Adrenal gland (tissue), 9 donors: ENCODE measurements at regions not wholly inside any gene's neighbourhood (a gene's known extent, or its start where the extent isn't known, plus 50 kb on each side); places are given as distances from the start of the nearest gene placed in this dataset.

Experiments used
- DNase-seq, 7 donors: peaks; one replicate each; pipeline ENCODE4 v3.0.0-alpha.2; 2019 to 2020
- H3K27ac ChIP-seq, 5 donors: fragments of 200-600 bp; sonication (generic) in 4 of 5; 1 replicate in 3 of 5; 2 replicates in 2 of 5; pipeline versions ENCODE4 v1.5.1 to v1.8.0; 2016 to 2020; ENCODE audit warnings: mild to moderate bottlenecking in 1 of 5
- H3K27me3 ChIP-seq: fragments of 200-600 bp; 2 replicates; pipeline ENCODE4 v1.8.0; 2021
- H3K36me3 ChIP-seq, 2 donors: fragments of 200-600 bp; replicated peaks in 1 of 2; 1 replicate in 1 of 2; 2 replicates in 1 of 2; pipeline versions ENCODE4 v1.5.1 to v1.8.0; 2018 to 2022
- H3K4me1 ChIP-seq, 2 donors: fragments of 200-600 bp; replicated peaks in 1 of 2; 1 replicate in 1 of 2; 2 replicates in 1 of 2; pipeline versions ENCODE4 v1.5.1 to v1.8.0; 2018 to 2021
- H3K4me3 ChIP-seq, 4 donors: fragments of 200-600 bp; sonication (generic) in 3 of 4; one replicate each; pipeline ENCODE4 v1.5.1; 2016 to 2018
- H3K9me3 ChIP-seq, 3 donors: fragments of 200-600 bp; sonication (generic) in 1 of 3; replicated peaks in 1 of 3; 1 replicate in 2 of 3; 2 replicates in 1 of 3; pipeline versions ENCODE4 v1.5.1 to v1.8.0; 2016 to 2021
- POLR2A ChIP-seq, 2 donors: fragments of 450-650 bp; IDR thresholded peaks; one replicate each; pipeline ENCODE4 v1.6.1; 2017; ENCODE audit warnings: antibody characterized with exemption in 2 of 2, mild to moderate bottlenecking in 2 of 2, moderate library complexity in 1 of 2
- WGBS, 4 donors: extraction: QIAGEN DNeasy Blood & Tissue Kit in 2 of 4; methylation state at CpG; one replicate each; pipeline versions ENCODE4 v1.1.5 to v1.1.7; 2013 to 2017; 5-methylcytosine and 5-hydroxymethylcytosine counted together
- intact Hi-C, 2 donors: fragments of 100-400 bp; cut with DNase I; formaldehyde crosslinking; loops; one replicate each; pipeline versions ENCODE4 v1.14.1 to v1.15.0; 2022 to 2023
- TF ChIP-seq, protein P1 (sequence below), 6 experiments: fragments of 450-650 bp in 4 of 6; fragments of 200-600 bp in 2 of 6; sonication (generic) in 1 of 6; IDR thresholded peaks; 1 replicate in 5 of 6; 2 replicates in 1 of 6; pipeline versions ENCODE4 v1.5.1 to v1.8.0; 2016 to 2021; ENCODE audit warnings: antibody characterized with exemption in 6 of 6, mild to moderate bottlenecking in 2 of 6, moderate library complexity in 1 of 6
- donor health status: healthy with polysubstance abuse.
- donor health status: Bipolar disorder and iron deficiency.
- donor health status: DM: yes; HTN: yes; CAD: no.
- donor health status: DM: no; HTN: no; CAD: no.
- donor health status: DM: no; HTN: no; CAD: no.

DNA sequence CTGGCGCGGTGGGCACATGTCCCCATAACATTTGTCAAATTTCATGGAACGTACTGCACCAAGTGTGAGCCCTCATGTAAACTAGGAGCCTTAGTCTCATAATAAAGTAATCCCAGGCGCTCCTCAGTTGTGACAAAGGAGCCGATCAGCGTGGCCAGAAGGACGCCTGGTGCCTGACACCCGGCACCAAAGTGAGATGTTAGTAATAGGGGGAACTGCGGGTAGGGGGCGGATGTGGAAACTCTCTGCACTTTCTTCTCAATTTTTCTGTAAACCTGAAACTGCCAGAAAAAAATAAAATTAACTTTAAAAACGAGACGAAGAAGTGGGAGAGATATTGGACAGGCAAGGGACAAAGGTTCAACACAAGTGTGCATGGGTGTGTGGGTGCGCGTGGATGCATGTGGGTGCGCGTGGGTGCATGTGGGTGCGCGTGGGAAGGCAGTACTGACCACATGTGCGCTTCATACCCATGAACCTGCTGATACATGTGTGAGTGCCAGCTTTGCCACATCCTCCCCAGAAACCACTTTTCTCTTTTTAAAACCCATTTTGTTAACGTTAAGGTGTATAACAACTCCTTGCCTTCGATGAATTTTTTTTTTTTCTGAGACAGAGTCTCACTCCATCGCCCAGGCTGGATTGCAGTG, 55.4 kb upstream of the LINC01488 start:
- intact Hi-C loops = no loop called here
- DNase-seq = no peak
- H3K27ac ChIP-seq = no peak overlapping the region

DNA sequence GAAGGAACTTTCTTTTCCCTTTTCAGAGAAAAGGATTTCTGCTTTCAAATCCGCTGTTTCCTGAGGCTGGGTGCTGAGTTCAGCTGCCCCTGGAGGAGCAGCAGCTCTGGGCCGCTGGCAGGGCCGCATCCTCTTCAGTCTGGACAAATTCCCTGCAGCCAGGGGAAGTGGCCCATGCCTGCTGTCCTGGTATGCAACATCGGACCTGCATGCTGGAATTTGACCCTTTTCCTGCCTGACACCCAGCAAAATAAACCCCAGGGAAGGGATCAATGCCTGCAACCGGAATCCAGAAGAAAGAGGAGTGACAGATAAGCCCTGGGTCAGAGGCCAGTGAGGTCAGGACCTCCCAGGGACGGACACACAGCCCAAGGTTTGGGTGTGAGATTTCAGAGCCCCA, 54.1 kb upstream of the LINC01488 start:
- Histone ChIP-seq H3K4me1 (no peaks in the 10 kb centered on the region), H3K36me3 (no peaks in the 10 kb centered on the region), H3K27me3 (peaks cover 2% of the 10 kb centered on the region), H3K4me3 (no peak overlapping the region), H3K9me3 (no peaks in the 10 kb centered on the region), H3K27ac (no peak overlapping the region)
- DNase-seq = no peak
- 42 to 69% (median 57%) methylated on average over 6 of the region's 6 CpGs for WGBS, 4 donors
- intact Hi-C loops = no loop called here
- no peak for TF ChIP-seq POLR2A (IDR thresholded peaks at IDR 0.05)

More for the DNA sequence above, 55.4 kb upstream of the LINC01488 start:
- Histone ChIP-seq H3K36me3 (no peaks in the 10 kb centered on the region), H3K27me3 (peaks cover 2% of the 10 kb centered on the region), H3K9me3 (no peaks in the 10 kb centered on the region), H3K4me1 (no peaks in the 10 kb centered on the region), H3K4me3 (no peak overlapping the region)
- WGBS, 4 donors = 83 to 90% (median 85%) methylated on average over 22 of the region's 22 CpGs
- TF ChIP-seq POLR2A (IDR thresholded peaks at IDR 0.05) = no peak
- TF ChIP-seq, protein P1, sequence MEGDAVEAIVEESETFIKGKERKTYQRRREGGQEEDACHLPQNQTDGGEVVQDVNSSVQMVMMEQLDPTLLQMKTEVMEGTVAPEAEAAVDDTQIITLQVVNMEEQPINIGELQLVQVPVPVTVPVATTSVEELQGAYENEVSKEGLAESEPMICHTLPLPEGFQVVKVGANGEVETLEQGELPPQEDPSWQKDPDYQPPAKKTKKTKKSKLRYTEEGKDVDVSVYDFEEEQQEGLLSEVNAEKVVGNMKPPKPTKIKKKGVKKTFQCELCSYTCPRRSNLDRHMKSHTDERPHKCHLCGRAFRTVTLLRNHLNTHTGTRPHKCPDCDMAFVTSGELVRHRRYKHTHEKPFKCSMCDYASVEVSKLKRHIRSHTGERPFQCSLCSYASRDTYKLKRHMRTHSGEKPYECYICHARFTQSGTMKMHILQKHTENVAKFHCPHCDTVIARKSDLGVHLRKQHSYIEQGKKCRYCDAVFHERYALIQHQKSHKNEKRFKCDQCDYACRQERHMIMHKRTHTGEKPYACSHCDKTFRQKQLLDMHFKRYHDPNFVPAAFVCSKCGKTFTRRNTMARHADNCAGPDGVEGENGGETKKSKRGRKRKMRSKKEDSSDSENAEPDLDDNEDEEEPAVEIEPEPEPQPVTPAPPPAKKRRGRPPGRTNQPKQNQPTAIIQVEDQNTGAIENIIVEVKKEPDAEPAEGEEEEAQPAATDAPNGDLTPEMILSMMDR (IDR thresholded peaks at IDR 0.05) = no peak

DNA sequence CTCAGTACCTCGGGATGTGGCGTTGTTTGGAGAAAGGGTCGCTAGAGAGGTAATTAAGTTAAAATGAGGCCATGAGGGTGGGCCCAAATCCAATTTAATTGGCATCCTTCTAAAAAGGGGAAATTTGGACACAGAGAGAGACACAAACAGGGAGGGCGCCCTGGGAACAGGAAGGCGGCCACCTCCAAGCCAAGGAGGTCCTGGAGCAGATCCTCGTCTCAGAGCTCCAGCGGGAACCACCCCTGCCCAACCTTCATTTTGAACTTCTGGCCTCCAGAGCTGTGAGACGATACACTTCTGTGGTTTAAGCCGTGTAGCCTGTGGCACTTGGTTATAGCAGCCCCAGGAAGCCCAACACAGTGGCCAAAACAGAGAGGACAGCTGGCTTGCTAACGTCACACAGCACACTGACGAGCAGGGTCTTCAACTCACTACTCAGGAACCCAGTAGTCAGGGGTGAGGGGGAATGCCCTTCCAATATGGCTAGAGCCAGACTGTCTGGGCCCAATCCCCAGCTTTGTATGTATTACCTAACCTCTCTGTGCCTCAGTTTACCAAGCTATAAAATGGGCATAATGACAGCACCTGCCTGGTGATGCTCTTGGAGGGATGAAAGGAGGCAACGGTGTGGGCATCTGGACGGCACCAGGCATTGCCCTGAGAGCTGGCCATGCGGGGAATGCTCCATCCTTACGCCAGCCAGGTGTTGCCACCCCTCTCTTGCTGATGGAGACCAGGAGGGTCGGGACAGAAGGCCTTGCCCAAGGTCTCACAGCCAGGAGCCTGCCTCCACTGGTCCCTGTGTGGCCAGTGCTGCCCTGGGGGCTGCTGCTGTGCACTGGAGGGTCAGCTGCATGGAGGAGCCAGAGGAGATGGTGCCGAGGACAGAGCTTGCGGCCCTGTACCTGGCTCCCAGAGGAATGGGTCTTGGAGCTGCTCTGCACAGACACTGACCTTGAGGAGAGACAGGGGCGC, 53.3 kb upstream of the LINC01488 start:
- Histone ChIP-seq H3K27me3 (peaks cover 2% of the 10 kb centered on the region), H3K27ac (no peak overlapping the region), H3K4me1 (no peaks in the 10 kb centered on the region), H3K9me3 (no peaks in the 10 kb centered on the region), H3K36me3 (no peaks in the 10 kb centered on the region), H3K4me3 (no peak overlapping the region)
- 80 to 86% (median 83%) methylated on average over 11 to 19 of the region's 19 CpGs for WGBS, 4 donors
- TF ChIP-seq, protein P1 (IDR thresholded peaks at IDR 0.05) = no peak
- no peak for TF ChIP-seq POLR2A (IDR thresholded peaks at IDR 0.05)
- DNase-seq = no peak
- intact Hi-C loops = no loop called here

DNA sequence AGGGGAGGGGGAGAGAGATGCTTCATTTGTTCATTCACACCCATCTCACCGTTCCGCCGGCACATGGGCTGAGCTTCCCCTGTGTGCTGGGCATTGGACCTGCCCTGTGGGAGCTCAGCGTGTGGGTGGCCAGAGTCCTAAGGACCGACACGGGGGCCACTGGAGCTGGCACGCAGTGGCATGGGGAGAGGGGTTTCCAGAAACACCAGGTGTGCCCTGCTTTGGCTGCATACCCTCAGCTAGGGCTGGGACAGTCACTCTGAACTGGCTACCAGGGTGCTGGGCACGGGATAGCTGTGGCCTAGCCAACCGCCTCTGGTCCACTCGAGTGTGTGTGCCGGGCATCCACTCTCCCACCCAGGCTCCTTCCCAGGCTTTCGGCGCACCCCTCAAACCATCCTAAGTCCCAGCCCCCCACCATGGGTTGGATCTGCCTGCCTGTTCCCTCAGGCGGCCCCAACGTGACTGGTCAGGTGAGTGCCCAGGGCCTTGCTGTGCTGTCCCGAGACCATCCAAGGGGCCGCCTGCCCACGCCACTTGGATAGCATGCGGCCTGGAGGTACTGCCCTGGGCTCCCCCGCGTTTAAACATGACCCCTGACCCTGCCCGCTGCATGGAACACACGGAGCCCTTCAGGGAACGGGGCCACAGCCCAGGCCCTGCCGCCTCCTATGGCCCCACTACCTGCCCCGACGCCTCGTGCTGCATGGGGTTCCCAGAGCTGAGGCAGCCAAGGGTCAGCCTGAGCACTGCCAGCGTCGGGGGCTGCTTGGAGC, 51.6 kb upstream of the LINC01488 start:
- Histone ChIP-seq H3K36me3 (no peaks in the 10 kb centered on the region), H3K27me3 (peaks cover 2% of the 10 kb centered on the region), H3K9me3 (no peaks in the 10 kb centered on the region), H3K4me1 (no peaks in the 10 kb centered on the region), H3K4me3 (no peak overlapping the region), H3K27ac (no peak overlapping the region)
- intact Hi-C loops = no loop called here
- DNase-seq = no peak
- TF ChIP-seq POLR2A (IDR thresholded peaks at IDR 0.05) = no peak
- TF ChIP-seq, protein P1 (IDR thresholded peaks at IDR 0.05) = no peak
- WGBS, 4 donors = 86 to 93% (median 90%) methylated on average over 11 to 30 of the region's 30 CpGs
